HG03342 (cell line): ENCODE measurements at regions not wholly inside any gene's neighbourhood (a gene's known extent, or its start where the extent isn't known, plus 50 kb on each side); places are given as distances from the start of the nearest gene placed in this dataset.
"Not testable (repeated sequence)": the region's sequence is repeated elsewhere in the genome, so short reads cannot be mapped to it uniquely, and the experiment has no call there.

ENCODE experiments used
- ATAC-seq: cut with Tn5 transposase; IDR thresholded peaks from one replicate; pipeline ENCODE4 v1.9.1; 2021; ENCODE audit warnings: mild to moderate bottlenecking, moderate library complexity; ENCODE audit not compliant: unreplicated experiment

DNA sequence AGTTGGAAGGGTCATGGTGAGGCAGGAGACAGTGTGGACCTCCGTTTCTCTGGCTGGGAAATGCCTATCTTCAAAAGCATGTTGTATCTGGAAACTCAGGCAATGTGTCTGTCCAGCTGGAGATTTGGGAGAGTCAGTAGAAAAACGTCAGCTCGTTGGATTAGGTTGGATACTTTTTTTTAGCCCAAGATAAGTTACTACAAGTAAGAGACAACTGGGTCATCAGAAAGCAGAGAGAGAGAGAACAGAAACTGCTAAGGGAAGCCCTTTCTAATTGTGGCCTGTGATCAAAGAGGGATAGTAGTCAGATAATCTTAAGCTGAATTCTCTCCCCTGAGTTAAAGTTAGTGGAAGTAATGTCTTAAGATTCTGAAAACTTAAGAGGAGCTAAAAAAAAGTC, 78.9 kb upstream of the ZNF280D start:
- no peak for ATAC-seq

DNA sequence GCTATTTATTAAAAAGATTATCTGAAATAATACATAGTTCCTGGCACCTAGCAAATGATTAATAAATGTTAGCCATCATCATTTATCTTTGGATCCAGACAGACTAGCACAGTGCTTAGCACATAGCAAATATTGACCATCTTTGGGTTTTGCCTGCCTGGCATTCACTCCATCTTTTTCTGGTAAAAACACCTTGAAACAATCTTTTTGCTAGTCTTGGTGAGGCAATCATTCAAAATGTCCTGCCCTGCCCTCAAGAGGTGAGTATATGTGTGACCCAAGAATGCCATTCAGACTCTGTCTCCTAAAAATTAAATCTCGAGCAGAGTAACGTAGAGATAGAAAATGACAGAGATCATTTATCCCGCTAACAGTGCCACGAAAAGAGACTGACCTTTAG, 78.3 kb upstream of the ZNF280D start:
- ATAC-seq, result no peak

DNA sequence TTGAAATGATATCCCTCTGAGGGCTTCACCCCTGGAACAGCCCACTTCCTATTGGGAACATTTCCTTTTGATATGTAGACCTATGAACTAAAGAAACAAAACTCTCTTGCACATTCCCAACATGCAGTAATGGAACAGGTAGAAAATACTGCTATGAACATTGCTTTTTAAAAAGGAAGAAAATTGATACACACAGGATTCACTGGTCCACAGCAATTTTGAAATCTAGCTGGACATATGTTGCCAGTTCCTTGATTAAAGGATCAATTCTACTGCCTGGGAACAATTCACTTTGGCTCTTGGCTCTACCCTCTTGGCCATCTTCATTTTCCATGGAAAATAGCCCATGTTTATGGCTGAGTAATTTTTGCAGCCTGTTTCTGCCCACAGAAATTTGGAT, 74.9 kb upstream of the ZNF280D start:
- no peak for ATAC-seq

DNA sequence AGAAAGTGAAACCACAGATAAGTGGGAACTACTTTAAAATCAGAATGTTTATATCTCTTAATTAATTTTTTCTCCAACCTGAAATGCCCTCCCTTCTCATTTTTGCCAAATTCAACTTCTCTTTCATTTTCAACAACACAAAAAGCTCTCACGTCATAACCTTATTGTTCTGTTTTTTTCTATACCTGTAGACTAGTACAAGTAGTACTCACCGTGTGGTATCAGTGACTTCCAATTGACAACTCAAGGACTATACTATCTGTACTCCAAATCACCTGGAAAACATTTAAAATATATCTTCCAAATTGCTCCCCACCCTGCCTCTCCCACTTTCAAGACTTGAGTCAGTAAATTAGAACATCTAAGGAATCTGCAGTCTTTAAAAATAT, 72.8 kb upstream of the ZNF280D start:
- ATAC-seq, result no peak

DNA sequence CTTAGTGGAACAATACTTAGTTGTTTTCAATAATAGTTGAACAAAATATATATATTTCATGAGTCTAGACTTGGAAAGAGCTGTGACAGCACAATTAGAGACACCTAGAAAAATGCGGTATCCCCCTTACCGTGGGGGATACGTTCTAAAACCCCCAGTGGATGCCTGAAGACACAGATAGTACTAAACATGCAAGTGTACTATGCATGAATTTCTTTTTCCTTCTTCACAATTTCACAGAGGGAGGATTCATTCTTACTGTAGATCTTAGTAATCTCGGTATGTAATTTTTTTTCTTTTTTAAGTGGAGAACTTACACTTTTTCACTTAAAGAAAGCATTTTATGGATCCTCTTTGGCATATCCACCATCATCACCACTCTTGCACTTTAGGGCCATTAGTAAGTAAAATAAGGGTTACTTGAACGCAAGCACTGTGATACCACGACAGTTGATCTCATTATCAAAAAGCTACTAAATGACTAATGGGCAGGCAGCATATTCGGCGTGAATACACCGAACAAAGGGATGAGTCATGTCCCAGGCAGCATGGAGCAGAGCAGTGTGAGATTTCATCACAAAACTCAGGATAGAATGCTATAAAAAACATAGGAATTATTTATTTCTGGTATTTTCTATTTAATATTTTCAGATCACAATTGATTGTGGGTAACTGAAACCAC, 72.3 kb upstream of the ZNF280D start:
- ATAC-seq, result peak; percentile 65

DNA sequence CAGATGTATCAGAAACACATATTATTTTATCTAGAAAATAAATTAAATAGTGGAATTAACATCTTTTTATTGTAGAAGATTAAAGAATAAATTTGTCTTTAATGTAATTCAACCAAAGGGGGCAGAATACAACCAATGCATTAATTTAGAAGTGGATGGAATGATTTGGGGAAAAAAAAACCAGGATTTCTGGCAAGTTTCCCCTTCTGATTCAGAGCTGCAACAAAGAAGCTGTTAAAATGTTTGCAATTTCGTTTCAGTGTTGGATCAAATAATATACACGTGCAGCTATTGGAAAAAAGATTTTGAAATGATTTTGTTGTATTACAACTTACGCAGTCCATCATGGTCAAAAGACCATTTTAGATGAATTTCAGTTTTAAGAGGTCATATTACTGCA, 71.6 kb upstream of the ZNF280D start:
- ATAC-seq, result no peak

DNA sequence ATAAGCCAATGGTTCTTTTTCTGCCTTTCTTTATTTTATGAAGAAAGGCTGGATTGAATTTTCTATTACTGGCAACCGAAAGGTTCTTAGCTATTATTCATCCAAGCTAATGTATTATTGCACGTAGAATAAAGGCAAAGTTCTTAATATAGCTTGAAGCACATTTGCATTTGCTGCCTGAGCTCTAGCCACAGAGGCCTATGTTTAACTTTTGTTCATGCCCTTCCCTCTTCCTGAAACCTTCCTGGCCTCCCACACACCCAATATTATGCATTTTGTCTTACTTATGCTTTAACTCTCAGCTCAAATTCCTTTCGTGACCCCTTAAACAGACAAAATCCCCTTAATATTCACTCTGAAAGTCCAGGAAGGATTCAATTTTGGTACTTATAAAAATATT, 71.0 kb upstream of the ZNF280D start:
- no peak for ATAC-seq

DNA sequence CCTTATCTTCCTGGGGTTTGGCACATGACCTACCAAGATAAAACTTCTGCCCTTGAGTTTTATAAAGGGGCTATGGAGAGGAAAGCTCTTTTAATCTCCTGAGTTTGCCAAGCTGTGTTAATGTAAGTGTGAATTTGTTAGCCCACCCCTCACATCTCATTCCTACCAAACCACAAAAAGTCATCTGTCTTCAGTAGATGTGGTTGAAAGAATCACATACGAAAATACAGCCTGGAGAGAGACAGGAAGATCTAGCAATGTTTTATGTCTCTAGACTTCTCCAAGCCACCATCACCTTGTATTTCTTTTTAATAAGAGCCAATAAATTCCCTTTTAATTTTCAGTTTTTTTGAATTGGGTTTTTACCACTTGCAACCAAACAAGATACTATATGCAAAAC, 68.9 kb upstream of the ZNF280D start:
- no peak for ATAC-seq

DNA sequence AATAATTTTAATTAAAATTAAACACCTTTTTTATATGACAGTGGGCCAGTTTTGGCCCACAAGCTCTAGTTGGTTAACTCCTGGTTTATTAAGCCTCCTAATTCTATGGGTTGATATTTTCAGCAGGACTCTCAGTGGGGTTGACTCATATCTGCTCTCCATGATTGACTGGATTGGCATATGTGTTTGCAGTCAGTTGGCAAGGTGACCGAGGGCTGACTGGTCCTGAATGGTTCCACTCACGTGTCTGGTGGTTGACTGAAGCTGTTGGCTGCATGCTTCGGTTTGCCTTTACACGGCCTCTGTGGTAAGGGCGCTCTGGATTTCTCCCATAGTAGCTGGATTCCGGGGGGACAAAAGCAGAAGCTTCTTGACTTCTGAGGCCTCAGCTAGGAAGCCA, 65.3 kb upstream of the ZNF280D start:
- ATAC-seq, result peak; percentile 80

DNA sequence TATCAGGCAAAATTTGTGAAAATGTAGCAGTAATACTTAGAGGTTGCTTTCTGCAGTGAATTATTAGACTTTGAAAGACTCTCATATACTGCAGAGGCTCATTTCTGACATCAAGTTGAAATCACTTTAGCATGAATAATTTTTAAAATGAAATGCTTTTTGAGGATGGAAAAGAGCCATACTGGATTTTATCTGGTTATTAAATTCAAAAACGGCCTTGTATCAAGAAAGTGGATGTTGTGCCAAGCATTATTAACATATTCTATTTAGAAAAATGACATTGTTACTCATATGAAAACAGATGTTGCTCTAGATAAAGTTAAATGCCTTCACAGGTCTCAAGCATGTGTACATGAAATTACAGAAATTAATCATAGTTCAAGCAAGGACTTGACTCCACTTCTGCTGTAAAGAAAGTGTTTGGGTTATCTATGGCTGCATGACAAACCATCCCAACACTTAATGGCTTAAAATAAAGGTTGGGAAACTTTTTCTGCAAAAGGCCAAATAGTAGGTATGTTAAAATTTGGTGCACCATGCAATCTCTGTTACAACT, 64.5 kb upstream of the ZNF280D start:
- ATAC-seq, result no peak

DNA sequence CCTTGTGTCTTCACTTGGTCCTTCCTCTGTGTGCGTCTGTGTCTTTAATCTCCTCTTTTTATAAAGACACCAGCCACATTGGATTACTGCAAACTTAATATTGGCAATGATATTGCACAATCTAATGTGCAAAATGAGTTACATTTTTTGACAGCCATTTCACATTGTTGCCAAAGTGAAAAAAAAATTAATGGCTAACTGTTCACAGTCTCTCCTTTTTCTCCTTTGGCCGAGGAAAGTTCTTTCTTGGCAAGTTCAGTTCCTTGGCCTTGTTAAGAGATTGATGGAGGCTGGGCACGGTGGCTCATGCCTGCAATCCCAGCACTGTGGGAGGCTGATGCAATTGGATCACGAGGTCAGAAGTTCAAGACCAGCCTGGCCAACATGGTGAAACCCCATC, 62.2 kb upstream of the ZNF280D start:
- no peak for ATAC-seq

DNA sequence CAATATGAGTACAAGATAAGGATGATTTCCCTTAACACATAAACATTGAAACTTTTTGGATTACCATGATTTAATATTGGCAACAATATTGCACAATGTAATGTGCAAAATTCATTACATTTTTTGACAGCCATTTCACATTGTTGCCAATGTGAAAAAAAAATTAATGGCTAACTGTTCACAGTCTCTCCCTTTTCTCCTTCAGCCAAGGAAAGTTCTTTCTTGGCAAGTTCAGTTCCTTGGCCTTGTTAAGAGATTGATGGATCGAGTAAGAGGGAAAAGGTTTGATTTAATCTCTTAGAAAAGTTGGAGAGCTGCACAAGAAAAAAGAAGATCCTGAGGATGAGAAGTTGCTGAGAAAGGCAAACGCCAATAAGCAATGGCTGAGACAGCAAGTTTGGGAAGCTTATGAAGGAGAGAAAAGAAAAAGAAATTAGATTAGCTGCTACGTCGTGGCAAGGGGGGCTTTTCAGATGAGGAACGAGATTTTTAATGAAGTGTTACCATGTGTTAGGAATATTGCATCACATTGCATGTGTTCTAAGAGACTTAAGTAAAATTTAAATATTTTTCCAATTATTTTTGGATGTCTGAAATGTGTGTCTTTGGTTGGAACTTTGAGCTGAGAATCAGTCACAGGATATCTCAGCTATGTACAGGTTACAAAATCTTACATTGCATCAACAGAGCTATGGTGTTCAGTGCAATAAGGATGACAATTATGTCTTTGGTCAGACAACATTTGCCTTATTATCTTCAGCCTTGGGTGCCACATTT, 61.4 kb upstream of the ZNF280D start:
- ATAC-seq, result no peak

DNA sequence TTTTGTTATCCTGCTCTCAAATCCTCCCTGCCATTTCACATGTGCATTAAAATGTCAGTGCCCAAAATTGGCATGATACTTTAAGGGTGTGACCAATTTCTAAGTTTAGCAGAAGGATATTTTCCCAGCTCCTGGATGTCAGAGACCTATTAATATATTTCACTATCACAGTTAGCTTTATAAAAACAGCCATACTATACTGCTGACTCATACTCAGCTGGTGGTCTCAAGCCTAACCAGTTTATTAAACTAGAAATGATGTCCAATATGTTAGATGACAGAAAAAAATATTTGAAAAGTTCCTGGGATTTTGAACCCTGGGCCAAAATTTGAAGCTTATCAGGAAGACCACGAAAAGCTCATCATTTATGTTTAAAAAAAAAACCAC, 60.9 kb upstream of the ZNF280D start:
- no peak for ATAC-seq

DNA sequence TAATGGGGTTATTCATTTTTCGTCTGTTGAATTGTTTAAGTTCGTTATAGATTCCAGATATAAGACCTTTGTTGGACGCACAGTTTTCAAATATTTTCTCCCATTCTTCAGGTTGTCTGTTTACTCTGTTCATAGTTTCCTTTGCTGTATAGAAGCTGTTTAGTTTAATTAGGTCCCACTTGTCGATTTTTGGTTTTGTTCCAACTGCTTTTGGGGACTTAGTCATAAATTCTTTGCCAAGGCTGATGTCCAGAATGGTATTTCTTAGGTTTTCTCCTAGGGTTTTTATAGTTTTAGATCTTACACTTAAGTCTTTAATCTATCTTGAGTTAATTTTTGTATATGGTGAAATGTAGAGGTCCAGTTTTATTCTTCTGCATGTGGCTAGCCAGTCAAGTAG, 58.9 kb upstream of the ZNF280D start:
- no peak for ATAC-seq

DNA sequence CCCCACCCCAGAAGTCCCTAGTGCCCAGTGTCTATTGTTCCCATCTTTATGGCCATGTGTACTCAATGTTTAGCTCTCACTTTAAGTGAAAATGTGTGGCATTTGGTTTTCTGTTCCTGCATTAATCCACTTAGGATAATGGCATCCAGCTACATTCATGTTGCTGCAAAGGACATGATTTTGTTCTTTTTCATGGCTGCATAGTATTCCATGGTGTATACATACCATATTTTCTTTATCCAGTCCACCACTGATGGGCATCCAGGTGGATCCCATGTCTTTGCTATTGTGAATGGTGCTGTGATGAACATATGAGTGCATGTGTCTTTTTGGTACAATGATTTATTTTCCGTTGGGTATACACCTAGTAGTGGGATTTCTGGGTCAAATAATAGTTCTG, 58.2 kb upstream of the ZNF280D start:
- not testable (repeated sequence) for ATAC-seq

DNA sequence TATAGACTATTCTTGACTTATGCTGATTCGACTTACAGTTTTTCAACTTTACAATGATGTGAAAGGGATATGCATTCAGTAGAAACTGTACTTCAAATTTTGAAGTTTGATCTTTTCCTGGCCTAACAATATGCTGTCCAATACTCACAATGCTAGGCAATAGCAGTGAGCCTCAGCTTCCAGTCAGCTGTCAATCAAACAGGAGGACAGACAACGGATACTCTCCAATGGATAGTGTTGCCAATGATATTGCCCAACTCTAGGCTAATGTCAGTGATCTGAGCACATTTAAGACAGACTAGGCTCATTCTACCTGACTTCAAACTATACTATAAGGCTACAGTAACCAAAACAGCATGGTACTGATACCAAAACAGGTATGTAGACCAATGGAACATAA, 55.0 kb upstream of the ZNF280D start:
- ATAC-seq, result no peak

DNA sequence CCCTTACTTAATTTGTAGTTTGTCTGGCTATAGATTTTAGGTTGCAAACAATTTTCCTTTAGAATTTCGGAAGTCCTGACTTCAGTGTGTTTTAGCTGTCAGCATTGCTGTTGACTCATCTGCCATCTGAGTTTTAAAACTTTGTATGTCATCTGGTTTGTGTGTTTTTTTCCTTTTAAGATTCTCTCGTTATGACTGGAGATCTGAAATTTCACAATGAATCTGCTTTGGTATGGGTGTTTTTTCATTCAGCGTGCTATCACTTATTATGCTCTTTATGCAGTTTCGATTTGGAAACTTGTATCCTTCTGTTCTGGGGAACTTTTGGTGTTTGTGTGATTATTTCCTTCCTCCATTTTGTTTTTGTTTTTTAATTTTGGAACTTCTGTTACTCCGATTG, 53.7 kb upstream of the ZNF280D start:
- ATAC-seq, result no peak

DNA sequence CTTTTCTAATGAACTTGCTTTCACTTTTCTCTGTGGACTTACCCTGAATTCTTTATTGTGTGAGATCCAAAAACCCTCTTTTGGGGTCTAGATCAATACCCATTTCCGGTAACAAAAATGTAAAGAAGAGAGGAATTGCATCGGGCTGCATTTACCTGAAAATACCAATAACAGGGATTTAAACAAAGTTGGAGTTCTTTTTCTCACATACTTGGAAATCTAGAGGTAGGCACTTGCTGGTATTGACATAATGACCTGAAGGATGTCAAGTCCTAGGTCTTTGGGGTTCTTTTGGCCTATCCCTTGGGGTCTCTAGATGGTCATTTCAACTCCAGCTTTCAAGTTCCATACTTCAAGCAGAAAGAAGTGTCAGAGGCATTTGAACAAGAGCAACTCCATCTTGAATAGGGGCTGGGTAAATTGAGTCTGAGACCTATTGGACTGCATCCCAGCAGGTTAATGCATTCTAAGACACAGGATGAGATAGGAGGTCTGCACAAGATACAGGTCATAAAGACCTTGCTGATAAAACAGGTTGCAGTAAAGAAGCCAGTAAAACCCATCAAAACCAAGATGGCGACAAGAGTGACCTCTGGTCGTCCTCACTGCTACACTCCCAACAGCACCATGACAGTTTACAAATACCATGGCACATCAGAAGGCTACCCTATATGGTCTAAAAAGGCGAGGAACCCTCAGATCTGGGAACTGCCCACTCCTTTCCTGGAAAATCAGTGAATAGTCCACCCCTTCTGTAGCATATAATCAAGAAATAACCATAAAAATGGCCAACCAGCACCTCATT, 50.8 kb upstream of the ZNF280D start:
- no peak for ATAC-seq

DNA sequence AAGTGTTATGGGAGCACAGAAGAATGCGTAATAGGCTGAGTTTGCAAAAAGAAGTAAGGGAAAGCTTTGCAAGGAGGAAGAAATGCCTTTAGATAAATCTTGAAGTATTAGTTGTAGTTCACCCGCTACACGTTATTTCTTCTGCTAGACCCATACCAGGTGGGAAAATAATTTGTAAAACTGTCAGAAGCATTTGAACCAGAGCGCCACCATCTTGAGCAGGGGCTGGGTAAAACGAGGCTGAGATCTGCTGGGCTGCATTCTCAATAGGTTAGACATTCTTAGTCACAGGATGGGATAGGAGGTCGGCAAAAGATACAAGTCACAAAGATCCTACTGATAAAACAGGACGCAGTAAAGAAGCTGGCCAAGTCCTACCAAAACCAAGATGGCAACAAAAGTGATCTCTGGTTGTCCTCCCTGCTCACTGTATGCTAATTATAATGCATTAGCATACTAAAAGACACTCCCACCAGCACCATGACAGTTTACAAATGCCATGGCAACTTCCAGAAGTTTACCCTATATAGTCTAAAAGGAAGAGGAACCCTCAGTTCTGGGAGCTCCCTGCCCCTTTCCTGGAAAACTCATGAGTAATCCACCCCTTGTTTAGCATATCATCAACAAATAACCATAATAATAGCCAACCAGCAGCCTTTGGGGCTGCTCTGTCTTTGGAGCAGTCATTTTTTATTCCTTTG, 50.0 kb upstream of the ZNF280D start:
- ATAC-seq, result no peak
